Endothelial cell of umbilical vein (primary cell): ENCODE measurements at regions not wholly inside any gene's neighbourhood (a gene's known extent, or its start where the extent isn't known, plus 50 kb on each side); places are given as distances from the start of the nearest gene placed in this dataset.

Source experiments
- CTCF ChIP-seq, 2 donors: IDR thresholded peaks; 1 replicate in 1 of 2; 2 replicates in 1 of 2; pipeline ENCODE4 v1.5.1; 2011; ENCODE audit warnings: low read length in 2 of 2, mild to moderate bottlenecking in 2 of 2, moderate library complexity in 2 of 2, control low read depth in 1 of 2, inconsistent platforms in 1 of 2, low read depth in 1 of 2; ENCODE audit not compliant: insufficient read depth in 1 of 2; ENCODE audit errors: extremely low read depth in 1 of 2
- EZH2 ChIP-seq: IDR thresholded peaks from 2 replicates; pipeline ENCODE4 v1.6.1; 2012; ENCODE audit warnings: borderline replicate concordance, low read depth, mild to moderate bottlenecking, moderate library complexity, low read length, inconsistent platforms; ENCODE audit not compliant: severe bottlenecking

- TF ChIP-seq CTCF (IDR thresholded peaks at IDR 0.05; ENCODE audit: extremely low read depth in 1 of 2, insufficient read depth in 1 of 2, low read depth in 1 of 2, low read length in 2 of 2), result no peak
- TF ChIP-seq EZH2, result no peak
Measured at GRCh38 chr4:26197018-26197779, 123.6 kb upstream of the RBPJ start.
